H9 (cell line): ENCODE measurements at regions not wholly inside any gene's neighbourhood (a gene's known extent, or its start where the extent isn't known, plus 50 kb on each side); places are given as distances from the start of the nearest gene placed in this dataset.

ENCODE experiments used
- DNase-seq: peaks from one replicate; pipeline ENCODE4 v3.0.0-alpha.2; 2017
- H2AFZ ChIP-seq: one replicate; pipeline ENCODE4 v1.6.1; 2013; ENCODE audit warnings: mild to moderate bottlenecking, low read length, control low read depth, moderate library complexity
- H2AK5ac ChIP-seq: 2 replicates; pipeline ENCODE4 v1.6.1; 2013; ENCODE audit warnings: low read length, control low read depth, mixed read lengths; ENCODE audit not compliant: insufficient read length
- H2BK120ac ChIP-seq: one replicate; pipeline ENCODE4 v1.6.1; 2013; ENCODE audit warnings: low read depth, mild to moderate bottlenecking, low read length, control low read depth, inconsistent platforms; ENCODE audit not compliant: poor library complexity, severe bottlenecking
- H2BK12ac ChIP-seq: 2 replicates; pipeline ENCODE4 v1.6.1; 2013; ENCODE audit warnings: low read length, control low read depth, mixed read lengths, low read depth; ENCODE audit not compliant: insufficient read length
- H2BK15ac ChIP-seq: 2 replicates; pipeline ENCODE4 v1.6.1; 2013; ENCODE audit warnings: low read depth, low read length, control low read depth
- H2BK20ac ChIP-seq: one replicate; pipeline ENCODE4 v1.6.1; 2013; ENCODE audit warnings: low read depth, mild to moderate bottlenecking, low read length, control low read depth, inconsistent platforms; ENCODE audit not compliant: poor library complexity, severe bottlenecking
- H2BK5ac ChIP-seq: 2 replicates; pipeline ENCODE4 v1.6.1; 2013; ENCODE audit warnings: low read length, control low read depth, mixed read lengths; ENCODE audit not compliant: insufficient read length
- H3K14ac ChIP-seq: 2 replicates; pipeline ENCODE4 v1.6.1; 2013; ENCODE audit warnings: low read length, control low read depth; ENCODE audit not compliant: insufficient read depth
- H3K18ac ChIP-seq: 2 replicates; pipeline ENCODE4 v1.6.1; 2013; ENCODE audit warnings: low read depth, mild to moderate bottlenecking, mixed read lengths, low read length, control low read depth; ENCODE audit not compliant: insufficient read length
- H3K23ac ChIP-seq: 2 replicates; pipeline ENCODE4 v1.6.1; 2013; ENCODE audit warnings: low read length, control low read depth, mixed read lengths, low read depth; ENCODE audit not compliant: insufficient read length
- H3K23me2 ChIP-seq: 2 replicates; pipeline ENCODE4 v1.6.1; 2013; ENCODE audit warnings: low read depth, mild to moderate bottlenecking, mixed read lengths, low read length, control low read depth; ENCODE audit not compliant: insufficient read length, poor library complexity, severe bottlenecking
- H3K27ac ChIP-seq: 2 replicates; pipeline ENCODE4 v1.5.1; 2013; ENCODE audit warnings: low read length, control low read depth, mixed read lengths, low read depth; ENCODE audit not compliant: insufficient read length
- H3K27me3 ChIP-seq: 2 replicates; pipeline ENCODE4 v1.6.1; 2013; ENCODE audit warnings: low read length, control low read depth, inconsistent platforms; ENCODE audit not compliant: insufficient read depth
- H3K4ac ChIP-seq: 2 replicates; pipeline ENCODE4 v1.6.1; 2013; ENCODE audit warnings: low read depth, mild to moderate bottlenecking, control low read depth, inconsistent platforms, low read length, moderate library complexity
- H3K4me1 ChIP-seq: 2 replicates; pipeline ENCODE4 v1.6.1; 2013; ENCODE audit warnings: low read length, control low read depth, inconsistent platforms; ENCODE audit not compliant: insufficient read depth
- H3K4me2 ChIP-seq: 2 replicates; pipeline ENCODE4 v1.6.1; 2013; ENCODE audit warnings: low read length, control low read depth, mixed read lengths; ENCODE audit not compliant: insufficient read length, insufficient read depth
- H3K56ac ChIP-seq: 2 replicates; pipeline ENCODE4 v1.6.1; 2013; ENCODE audit warnings: low read depth, mild to moderate bottlenecking, mixed read lengths, low read length, control low read depth; ENCODE audit not compliant: insufficient read length
- H3K79me1 ChIP-seq: 2 replicates; pipeline ENCODE4 v1.6.1; 2013; ENCODE audit warnings: low read depth, mild to moderate bottlenecking, moderate library complexity, low read length, control low read depth, inconsistent platforms; ENCODE audit not compliant: insufficient read depth, poor library complexity, severe bottlenecking
- H3K79me2 ChIP-seq: 2 replicates; pipeline ENCODE4 v1.6.1; 2013; ENCODE audit warnings: low read length, control low read depth, inconsistent platforms; ENCODE audit not compliant: insufficient read depth
- H3K9ac ChIP-seq: 2 replicates; pipeline ENCODE4 v1.6.1; 2013; ENCODE audit warnings: low read length, control low read depth, mixed read lengths; ENCODE audit not compliant: insufficient read length; ENCODE audit errors: extremely low read depth
- H3K9me3 ChIP-seq: one replicate; pipeline ENCODE4 v1.6.1; 2013; ENCODE audit warnings: low read depth, low read length, inconsistent platforms; ENCODE audit not compliant: control insufficient read depth
- H3T11ph ChIP-seq: one replicate; pipeline ENCODE4 v1.6.1; 2013; ENCODE audit warnings: mild to moderate bottlenecking, low read length, control low read depth, inconsistent platforms
- H4K20me1 ChIP-seq: one replicate; pipeline ENCODE4 v1.6.1; 2013; ENCODE audit not compliant: control insufficient read depth, insufficient read length, insufficient read depth
- H4K5ac ChIP-seq: 2 replicates; pipeline ENCODE4 v1.6.1; 2013; ENCODE audit warnings: low read depth, mild to moderate bottlenecking, mixed read lengths, low read length, control low read depth; ENCODE audit not compliant: insufficient read length
- H4K8ac ChIP-seq: replicated peaks from 2 replicates; pipeline ENCODE4 v1.6.1; 2013; ENCODE audit warnings: low read length, control low read depth, mixed read lengths, low read depth; ENCODE audit not compliant: insufficient read length
- H4K91ac ChIP-seq: 2 replicates; pipeline ENCODE4 v1.6.1; 2013; ENCODE audit warnings: low read depth, mild to moderate bottlenecking, moderate library complexity, mixed read lengths, low read length, control low read depth; ENCODE audit not compliant: insufficient read length
- H3K27ac Mint-ChIP-seq, 3 experiments: 2 replicates in 2 of 3; 3 replicates in 1 of 3; pipeline ENCODE4 v1.8.0; 2020 to 2021; ENCODE audit warnings: mixed read lengths in 3 of 3, mild to moderate bottlenecking in 1 of 3, moderate library complexity in 1 of 3
- H3K27me3 Mint-ChIP-seq: 2 replicates; pipeline ENCODE4 v1.8.0; 2021; ENCODE audit warnings: low read depth, mild to moderate bottlenecking, moderate library complexity, mixed read lengths
- H3K36me3 Mint-ChIP-seq, 3 experiments: 2 replicates in 2 of 3; 3 replicates in 1 of 3; pipeline ENCODE4 v1.8.0; 2020 to 2021; ENCODE audit warnings: low read depth in 3 of 3, mixed read lengths in 3 of 3; ENCODE audit not compliant: insufficient read depth in 1 of 3
- H3K4me1 Mint-ChIP-seq, 2 experiments: 2 replicates each; pipeline ENCODE4 v1.8.0; 2020; ENCODE audit warnings: mixed read lengths in 2 of 2
- H3K4me3 Mint-ChIP-seq, 2 experiments: 2 replicates in 1 of 2; 3 replicates in 1 of 2; pipeline ENCODE4 v1.8.0; 2020 to 2021; ENCODE audit warnings: mild to moderate bottlenecking in 2 of 2, mixed read lengths in 2 of 2, moderate library complexity in 1 of 2
- H3K9me3 Mint-ChIP-seq, 2 experiments: 2 replicates in 1 of 2; 3 replicates in 1 of 2; pipeline ENCODE4 v1.8.0; 2020; ENCODE audit warnings: mild to moderate bottlenecking in 2 of 2, mixed read lengths in 2 of 2, moderate library complexity in 1 of 2
- CTCF ChIP-seq: fragments of 200-600 bp; sonication (generic); conservative IDR thresholded peaks from 3 replicates; pipeline ENCODE4 v1.8.0; 2021; ENCODE audit warnings: antibody characterized with exemption, mild to moderate bottlenecking
- WGBS: extraction: QIAGEN DNeasy Blood & Tissue Kit; methylation state at CpG from one replicate; pipeline ENCODE4 v1.1.7; 2013; ENCODE audit warnings: missing lambda C conversion rate, low lambda C conversion rate, mixed read lengths; ENCODE audit not compliant: insufficient read length; ENCODE audit errors: extremely low coverage; 5-methylcytosine and 5-hydroxymethylcytosine counted together

- H3K9ac ChIP-seq: no peak overlapping the region
- H3K27ac ChIP-seq: no peak overlapping the region
- H3K4ac ChIP-seq: no peak overlapping the region
- H4K20me1 ChIP-seq: no peaks in the 10 kb centered on the region
- Mint-ChIP-seq H3K27ac (peak overlapping the region; percentile 25 to 83 (median 68); a peak in 5 of 7 replicates), H3K9me3 (no peaks in the 10 kb centered on the region; a peak in 1 of 5 replicates), H3K4me3 (no peak overlapping the region), H3K36me3 (peaks cover 0 to 2% (median 0%) of the 10 kb centered on the region in 3 experiments; a peak in 2 of 7 replicates), H3K4me1 (peaks cover 14 to 20% of the 10 kb centered on the region in 2 experiments), H3K27me3 (no peaks in the 10 kb centered on the region)
- H3T11ph ChIP-seq: no peak overlapping the region
- no peak overlapping the region for H4K5ac ChIP-seq
- H2BK20ac ChIP-seq: no peak overlapping the region
- no peak overlapping the region for H2BK12ac ChIP-seq
- no peak overlapping the region for H2AFZ ChIP-seq
- no peaks in the 10 kb centered on the region for H3K23me2 ChIP-seq
- no peaks in the 10 kb centered on the region for H3K9me3 ChIP-seq
- H3K4me2 ChIP-seq: no peak overlapping the region
- H3K56ac ChIP-seq: no peak overlapping the region
- no peaks in the 10 kb centered on the region for H3K27me3 ChIP-seq
- no peak overlapping the region for H3K18ac ChIP-seq
- no peak for TF ChIP-seq CTCF
- no peak overlapping the region for H4K8ac ChIP-seq
- no peak for DNase-seq
- no peak overlapping the region for H2AK5ac ChIP-seq
- no peaks in the 10 kb centered on the region for H3K79me1 ChIP-seq
- H3K14ac ChIP-seq: no peak overlapping the region
- H3K23ac ChIP-seq: no peak overlapping the region
- no CpG with 5 or more reads among the region's 2 CpGs for WGBS
- no peak overlapping the region for H4K91ac ChIP-seq
- H3K79me2 ChIP-seq: no peaks in the 10 kb centered on the region
- no peak overlapping the region for H2BK5ac ChIP-seq
- no peak overlapping the region for H2BK120ac ChIP-seq
- no peaks in the 10 kb centered on the region; the same call in 1 of the 2 replicates for H3K4me1 ChIP-seq
- no peak overlapping the region for H2BK15ac ChIP-seq
These were observed 600.9 kb upstream of the ROBO2 start for GRCh38 chr3:76438971-76439370.
